Muscle of arm (tissue), 1 donor: ENCODE measurements at regions not wholly inside any gene's neighbourhood (a gene's known extent, or its start where the extent isn't known, plus 50 kb on each side); places are given as distances from the start of the nearest gene placed in this dataset.
"Not testable (repeated sequence)": the region's sequence is repeated elsewhere in the genome, so short reads cannot be mapped to it uniquely, and the experiment has no call there.

ENCODE experiments used
- DNase-seq: peaks from one replicate; pipeline ENCODE4 v3.0.0-alpha.2; 2013

DNA sequence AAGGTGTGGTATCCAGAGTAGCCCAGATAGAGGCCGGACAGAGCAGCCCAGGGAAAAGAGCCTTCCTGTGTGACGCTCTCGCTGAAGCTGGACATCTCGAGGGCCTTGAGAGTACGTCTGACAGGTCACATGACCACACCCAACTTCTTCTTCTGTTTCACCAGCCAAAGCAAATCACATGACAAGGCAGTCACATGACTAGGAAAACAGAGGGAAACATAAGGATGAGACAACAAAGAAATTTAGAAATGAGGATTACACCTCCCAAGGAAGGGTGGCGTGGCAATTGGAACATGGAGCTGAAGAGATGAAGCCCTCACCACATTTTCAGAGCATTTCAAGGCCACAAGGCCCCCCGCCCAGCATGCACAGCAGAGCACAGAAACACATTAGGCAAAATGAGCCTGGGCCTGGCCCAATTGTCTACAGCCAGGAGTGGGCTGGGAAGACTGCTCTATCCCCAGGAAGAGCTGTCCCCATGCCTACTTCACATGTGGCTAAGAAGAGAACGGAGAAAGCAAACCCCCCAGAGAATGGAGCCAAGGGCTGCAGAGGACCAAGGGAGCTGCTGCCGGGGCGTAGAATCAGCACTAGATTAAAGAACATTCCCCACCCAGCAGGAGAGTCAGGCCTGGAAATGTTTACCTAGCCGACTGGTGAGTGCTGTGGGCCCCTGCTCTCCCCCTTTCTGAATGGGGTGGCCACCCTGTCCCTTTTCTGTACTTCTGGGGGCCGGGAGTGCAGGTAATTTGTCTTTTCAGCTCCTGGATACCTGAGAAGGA, 305.1 kb downstream of the NPHP4 start:
- no peak for DNase-seq

DNA sequence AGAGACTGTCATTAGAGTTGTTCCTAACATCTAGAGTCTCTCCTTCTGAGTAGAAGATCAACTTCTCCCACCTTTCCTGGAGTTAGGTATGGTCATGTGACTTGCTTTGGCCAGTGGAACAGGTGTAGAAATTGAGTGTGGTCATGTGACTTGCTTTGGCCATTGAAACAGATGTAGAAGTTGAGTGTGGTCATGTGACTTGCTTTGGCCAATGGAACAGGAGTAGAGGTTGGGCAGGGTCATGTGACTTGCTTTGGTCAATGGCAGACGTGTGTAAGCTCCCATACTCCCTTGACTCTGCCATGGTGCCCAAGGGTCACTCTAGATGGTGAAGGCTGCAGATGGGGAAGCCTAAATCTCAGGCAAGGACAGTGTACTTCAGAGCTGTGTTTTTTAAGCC, 306.0 kb downstream of the NPHP4 start:
- DNase-seq: no peak

DNA sequence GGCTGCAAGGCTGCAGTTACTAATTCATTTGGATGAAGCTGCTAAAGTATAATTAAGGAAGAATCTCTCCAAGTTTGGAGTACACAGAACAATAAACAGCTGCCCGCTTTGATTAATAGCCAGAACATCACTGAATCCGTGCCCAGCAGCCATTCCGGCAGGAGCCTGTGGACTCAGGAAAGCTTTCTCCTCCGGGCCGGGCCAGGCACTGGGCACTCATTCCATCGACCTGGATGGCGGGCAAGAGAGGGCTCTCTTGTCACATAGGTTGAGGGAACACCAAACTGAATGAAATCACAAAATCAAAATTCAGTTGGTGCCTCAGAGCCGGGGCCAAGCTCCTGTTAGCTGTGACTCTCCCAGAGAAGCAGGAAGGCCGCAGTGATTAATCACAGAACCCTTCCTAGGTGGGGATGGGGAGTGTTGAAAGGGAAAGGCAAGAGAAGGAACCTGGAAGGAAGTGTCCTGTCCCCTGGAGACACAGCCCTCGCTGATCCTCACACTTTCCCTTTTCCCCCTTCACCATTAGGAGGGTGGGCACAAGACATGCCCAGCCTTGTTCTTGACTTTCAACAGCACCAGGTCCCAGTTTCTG, 306.7 kb downstream of the NPHP4 start:
- DNase-seq: no peak

DNA sequence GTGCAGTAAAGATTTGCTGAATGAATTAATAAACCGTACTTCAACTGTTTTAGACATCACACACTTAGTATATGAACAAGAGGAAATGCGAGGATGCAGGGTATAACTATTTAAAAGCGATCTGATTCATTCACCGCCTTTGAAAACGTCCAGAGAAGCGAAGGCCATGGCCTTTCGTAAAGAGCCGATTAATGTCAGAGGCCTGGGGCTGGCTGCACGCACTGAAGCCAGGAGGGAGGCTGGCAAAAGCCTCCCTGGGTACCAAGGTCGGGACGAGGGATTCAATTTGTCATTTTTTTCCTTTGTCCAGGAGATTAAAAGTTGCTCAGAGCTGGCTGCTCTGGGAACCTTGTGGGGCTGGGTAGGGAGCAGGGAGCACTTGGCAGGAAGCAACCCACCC, 307.4 kb downstream of the NPHP4 start:
- no peak for DNase-seq

- DNase-seq: no peak
Measured at GRCh38 chr1:5683446-5683845, 308.8 kb downstream of the NPHP4 start.

DNA sequence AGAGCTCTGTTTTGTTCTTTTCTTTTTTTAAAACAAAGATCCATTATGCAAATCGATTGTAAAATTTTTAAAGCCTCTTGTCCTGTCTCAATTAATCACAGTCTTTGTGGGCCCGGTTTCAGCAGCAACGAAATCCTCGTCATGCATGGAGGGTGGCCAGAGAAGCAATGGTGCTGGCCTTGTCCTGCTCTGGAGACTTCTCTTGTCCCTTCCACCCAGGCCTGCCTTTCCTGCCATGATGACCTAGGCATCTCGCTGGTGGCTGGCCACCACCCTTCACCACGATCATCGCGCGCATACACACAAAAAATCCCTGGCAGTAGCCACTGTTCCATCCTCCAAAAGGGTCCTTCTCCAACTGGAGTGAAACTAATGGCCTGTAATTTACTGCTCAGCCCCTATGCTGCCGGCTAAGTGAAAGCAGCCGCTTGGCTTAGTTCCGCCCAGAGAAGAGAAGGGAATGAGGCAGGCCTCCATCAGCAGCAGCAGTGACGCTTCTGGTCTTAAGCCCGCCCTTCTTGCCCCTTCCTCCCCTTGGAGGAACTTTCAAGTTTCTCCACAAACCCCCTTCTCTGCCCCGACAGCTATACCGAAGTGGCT, 309.5 kb downstream of the NPHP4 start:
- peak; percentile 35 for DNase-seq

GRCh38 chr1:5681654-5682053, 310.6 kb downstream of the NPHP4 start:
- DNase-seq: no peak

- DNase-seq: no peak
Measured at GRCh38 chr1:5680600-5680999, 311.6 kb downstream of the NPHP4 start.

DNA sequence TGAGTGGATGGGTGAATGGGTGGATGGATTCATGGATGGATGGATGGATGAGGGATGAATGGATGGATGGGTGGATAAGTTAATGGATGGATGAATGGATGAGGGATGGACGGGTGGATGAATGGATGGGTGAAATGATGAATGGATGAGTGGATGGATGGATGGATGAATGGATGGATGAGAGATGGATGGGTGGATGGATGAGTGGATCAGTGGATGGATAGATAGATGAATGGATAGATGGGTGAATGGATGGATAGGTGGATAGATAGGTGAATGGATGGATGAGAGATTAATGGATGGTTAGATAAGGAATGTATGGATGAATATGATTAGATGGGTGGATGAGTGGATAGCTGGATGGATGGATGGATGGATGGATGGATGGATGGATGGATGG, 313.5 kb downstream of the NPHP4 start:
- no peak for DNase-seq

DNA sequence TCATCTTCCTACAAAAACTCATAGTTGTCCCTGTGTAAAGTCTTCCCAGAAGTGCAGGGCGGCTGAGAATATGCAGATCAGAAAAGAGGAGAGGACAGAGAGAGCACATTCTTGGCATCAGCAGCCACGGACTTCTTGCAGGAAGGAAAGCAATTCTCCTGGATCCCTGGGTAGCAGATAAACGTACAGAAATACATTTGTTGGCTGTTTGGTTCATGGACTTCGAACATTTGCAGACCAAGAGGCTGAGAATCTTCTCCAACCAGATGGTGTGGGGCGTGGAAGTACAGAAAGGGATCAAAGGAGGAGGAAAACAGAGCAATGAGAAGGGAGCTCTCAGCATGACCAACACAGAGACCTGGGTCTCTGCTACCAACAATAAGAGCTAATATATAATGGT, 319.9 kb downstream of the NPHP4 start:
- not testable (repeated sequence) for DNase-seq

DNA sequence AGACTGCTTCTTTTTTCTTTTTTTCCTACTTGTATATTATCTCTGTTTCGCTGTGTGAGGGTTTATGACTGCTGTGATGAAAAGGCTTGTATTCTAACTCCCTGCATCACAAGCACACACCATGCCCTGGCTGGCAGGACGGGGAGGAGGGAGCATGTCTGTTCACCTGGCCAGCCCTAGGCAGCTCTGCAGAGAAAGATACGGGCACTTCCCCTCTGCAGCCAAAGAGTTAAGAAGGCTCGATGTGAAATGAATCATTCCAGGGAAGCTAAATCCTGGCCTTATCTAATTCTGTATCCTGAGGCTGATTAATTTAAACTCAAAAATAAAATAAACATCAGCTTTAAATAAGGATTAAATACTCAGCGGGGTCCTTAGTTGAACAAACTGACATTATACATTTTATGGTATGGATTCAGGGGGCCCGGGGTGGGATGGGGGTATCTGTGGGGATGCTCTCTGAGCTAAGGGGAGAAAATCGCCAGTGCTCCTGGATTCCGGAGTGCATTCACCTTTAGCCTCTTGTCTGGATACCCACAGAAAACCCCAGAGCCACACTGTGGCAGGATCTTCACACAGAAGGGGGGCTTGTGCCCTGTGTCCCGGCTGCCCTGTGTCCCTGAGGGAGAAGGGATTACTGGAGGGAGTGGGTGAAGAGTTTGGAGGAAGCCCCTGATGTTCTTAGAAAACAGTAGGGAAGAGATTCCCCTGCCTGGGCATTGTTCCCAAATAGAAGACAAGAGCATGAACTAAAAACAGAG, 321.5 kb downstream of the NPHP4 start:
- no peak for DNase-seq

GRCh38 chr1:5667513-5668325, 324.5 kb downstream of the NPHP4 start:
- DNase-seq: no peak

DNA sequence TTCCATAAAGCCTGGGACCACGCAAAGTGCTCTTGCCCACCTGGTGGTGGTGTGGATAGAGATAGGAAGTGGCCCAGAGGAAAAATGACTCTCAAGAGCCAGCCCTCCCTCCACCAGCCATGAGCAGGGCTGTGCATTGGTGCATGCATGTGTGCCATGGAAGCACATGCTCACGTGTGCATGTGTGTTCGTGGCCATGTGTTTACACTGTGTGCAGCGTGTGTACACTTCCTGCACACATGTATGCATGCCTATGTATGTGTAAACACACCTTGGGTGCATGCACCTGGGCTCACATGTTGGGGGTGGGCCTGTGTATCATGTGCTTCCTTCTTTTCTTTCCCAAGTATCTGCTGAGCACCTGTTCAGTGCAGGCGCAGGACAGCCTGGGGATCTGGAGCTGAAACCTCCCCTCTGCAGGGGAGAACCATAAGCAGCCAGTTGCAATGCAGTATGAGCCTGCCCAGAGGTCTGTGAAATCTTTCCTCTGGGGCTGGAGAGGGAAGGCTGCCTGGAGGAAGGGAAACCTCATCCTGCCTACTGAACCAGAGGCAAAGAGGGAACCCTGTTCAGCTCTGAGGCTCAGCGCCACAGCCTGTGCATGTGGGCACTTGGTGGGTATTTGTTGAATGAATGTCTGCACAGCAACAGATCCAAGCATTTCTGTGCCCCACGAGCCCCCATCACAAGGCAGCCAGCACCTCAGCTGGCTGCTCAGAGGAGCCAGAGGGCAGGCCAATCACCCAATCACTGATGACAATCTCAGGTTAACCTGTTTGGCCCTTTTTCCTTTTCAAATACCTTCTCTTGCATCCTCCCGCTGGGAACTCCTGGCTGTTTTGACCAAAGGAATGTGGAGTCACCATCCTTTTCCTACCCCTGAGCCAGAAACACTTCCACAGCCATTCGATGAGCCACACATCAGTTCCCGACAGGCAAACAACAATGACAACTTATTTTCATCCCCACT, 327.0 kb downstream of the NPHP4 start:
- no peak for DNase-seq

GRCh38 chr1:5664081-5664768, 328.0 kb downstream of the NPHP4 start:
- no peak for DNase-seq

- no peak for DNase-seq
Measured at GRCh38 chr1:5662744-5663126, 329.5 kb downstream of the NPHP4 start.

- no peak for DNase-seq
Measured at GRCh38 chr1:5662086-5662743, 330.0 kb downstream of the NPHP4 start.

DNA sequence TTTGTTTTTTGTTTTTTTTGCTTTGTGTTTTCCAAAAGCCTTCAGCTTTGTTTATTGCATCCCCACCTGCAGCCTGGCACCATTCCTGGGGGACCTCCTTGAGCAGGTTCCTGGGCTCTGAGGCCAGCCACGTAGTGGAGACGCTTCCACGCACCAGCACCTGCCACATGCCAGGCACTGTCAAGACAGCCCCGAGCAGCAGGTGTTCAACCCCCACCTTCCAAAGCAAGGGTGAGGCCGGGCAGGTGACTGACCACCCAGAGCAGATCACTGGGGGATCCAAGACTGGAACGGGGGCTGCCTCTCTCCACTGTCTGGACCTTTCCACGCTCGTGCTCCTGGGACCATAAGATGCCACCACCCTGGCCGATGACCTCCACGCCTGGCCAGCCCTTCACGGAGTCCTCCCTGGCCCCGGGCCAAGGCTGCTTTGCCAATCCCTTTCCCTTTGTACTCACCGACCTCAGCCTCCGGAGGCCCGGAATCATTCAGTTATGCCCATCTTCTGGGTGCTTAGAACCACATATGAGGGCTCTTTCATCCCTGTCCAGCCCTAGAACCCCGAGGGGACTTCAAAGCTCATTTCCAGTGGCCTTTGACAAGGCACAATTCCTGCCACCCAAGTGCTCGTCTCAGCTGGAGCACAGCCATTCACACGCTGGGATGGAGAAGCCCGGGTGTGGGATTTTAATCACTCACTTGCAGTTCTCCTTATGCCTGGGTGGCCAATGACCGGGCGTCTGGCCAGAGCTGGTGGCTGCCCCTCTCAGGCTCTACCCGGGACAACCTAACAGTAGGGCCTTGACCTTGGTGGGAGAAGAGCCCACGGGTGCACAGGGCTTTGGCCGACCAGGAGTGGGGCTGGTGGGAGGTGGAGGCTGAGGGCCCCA, 330.8 kb downstream of the NPHP4 start:
- DNase-seq: no peak
